OCI-LY1 (cell line): ENCODE measurements at regions not wholly inside any gene's neighbourhood (a gene's known extent, or its start where the extent isn't known, plus 50 kb on each side); places are given as distances from the start of the nearest gene placed in this dataset.
"Not testable (repeated sequence)": the region's sequence is repeated elsewhere in the genome, so short reads cannot be mapped to it uniquely, and the experiment has no call there.

Source experiments
- H2AFZ ChIP-seq: fragments of 200-600 bp; sonication (generic), shearing (Covaris generic); 2 replicates; pipeline ENCODE4 v1.6.0; 2014; ENCODE audit warnings: antibody characterized with exemption, mild to moderate bottlenecking, low read length
- H3F3A ChIP-seq: fragments of 200-600 bp; sonication (generic), shearing (Covaris generic); 2 replicates; pipeline ENCODE4 v1.6.0; 2014; ENCODE audit warnings: mild to moderate bottlenecking, antibody characterized with exemption, low read length, moderate library complexity; ENCODE audit not compliant: insufficient read depth
- H3K27ac ChIP-seq: fragments of 200-600 bp; sonication (generic); 2 replicates; pipeline ENCODE4 v1.5.1; 2014; ENCODE audit warnings: low read length, mixed run types, mild to moderate bottlenecking, low read depth; ENCODE audit not compliant: poor library complexity, severe bottlenecking
- H3K27me3 ChIP-seq: fragments of 200-600 bp; sonication (generic); 2 replicates; pipeline ENCODE4 v1.6.0; 2014; ENCODE audit warnings: antibody characterized with exemption, mild to moderate bottlenecking, low read length, moderate library complexity; ENCODE audit not compliant: insufficient read depth
- H3K36me3 ChIP-seq: fragments of 200-600 bp; sonication (generic); 2 replicates; pipeline ENCODE4 v1.6.1; 2014; ENCODE audit warnings: mild to moderate bottlenecking, antibody characterized with exemption, low read length, moderate library complexity, mixed read lengths; ENCODE audit not compliant: insufficient read depth
- H3K4me1 ChIP-seq: fragments of 200-600 bp; sonication (generic); 2 replicates; pipeline ENCODE4 v1.5.1; 2014; ENCODE audit warnings: mild to moderate bottlenecking, low read length, moderate library complexity; ENCODE audit not compliant: insufficient read depth, severe bottlenecking
- H3K4me2 ChIP-seq: fragments of 200-600 bp; sonication (generic), shearing (Covaris generic); 2 replicates; pipeline ENCODE4 v1.6.1; 2014; ENCODE audit warnings: low read length
- H3K4me3 ChIP-seq: fragments of 200-600 bp; sonication (generic); 2 replicates; pipeline ENCODE4 v1.5.1; 2014; ENCODE audit warnings: low read length, low read depth, mild to moderate bottlenecking, mixed read lengths; ENCODE audit not compliant: poor library complexity, severe bottlenecking
- H3K79me2 ChIP-seq: fragments of 200-600 bp; shearing (Covaris generic); 2 replicates; pipeline ENCODE4 v1.6.1; 2016; ENCODE audit warnings: mixed run types, low read length, mixed read lengths; ENCODE audit not compliant: insufficient read depth
- H3K9ac ChIP-seq: fragments of 200-600 bp; sonication (generic), shearing (Covaris generic); 2 replicates; pipeline ENCODE4 v1.6.1; 2014; ENCODE audit warnings: mild to moderate bottlenecking, low read length, mixed read lengths
- H3K9me2 ChIP-seq: fragments of 200-600 bp; sonication (generic), shearing (Covaris generic); 2 replicates; pipeline ENCODE4 v1.6.1; 2014; ENCODE audit warnings: low read depth, mild to moderate bottlenecking, low read length, mixed read lengths
- H3K9me3 ChIP-seq: fragments of 200-600 bp; shearing (Covaris generic); 2 replicates; pipeline ENCODE4 v1.6.1; 2014; ENCODE audit warnings: low read length, mixed read lengths
- H4K20me1 ChIP-seq: fragments of 200-600 bp; sonication (generic), shearing (Covaris generic); 2 replicates; pipeline ENCODE4 v1.6.0; 2016; ENCODE audit warnings: mild to moderate bottlenecking, low read length; ENCODE audit not compliant: insufficient read depth
- CTCF ChIP-seq: fragments of 200-600 bp; sonication (generic), shearing (Covaris generic); IDR thresholded peaks from 2 replicates; pipeline ENCODE4 v1.5.1; 2017; ENCODE audit warnings: mild to moderate bottlenecking, antibody characterized with exemption, low read length, moderate library complexity, mixed read lengths
- EZH2 ChIP-seq: fragments of 200-600 bp; sonication (generic), shearing (Covaris generic); IDR thresholded peaks from 2 replicates; pipeline ENCODE4 v1.8.0; 2017; ENCODE audit warnings: borderline replicate concordance, mixed run types, mild to moderate bottlenecking, antibody characterized with exemption, low read length, moderate library complexity, mixed read lengths

- H3K79me2 ChIP-seq: no peaks in the 10 kb centered on the region
- TF ChIP-seq CTCF (no peak), EZH2 (no peak)
- H3K36me3 ChIP-seq: no peaks in the 10 kb centered on the region
- no peaks in the 10 kb centered on the region for H3F3A ChIP-seq
- H3K9me3 ChIP-seq: no peaks in the 10 kb centered on the region
- no peak overlapping the region for H3K9ac ChIP-seq
- H3K27ac ChIP-seq: no peak overlapping the region
- no peak overlapping the region for H2AFZ ChIP-seq
- H4K20me1 ChIP-seq: no peaks in the 10 kb centered on the region
- H3K4me2 ChIP-seq: no peak overlapping the region
- no peaks in the 10 kb centered on the region for H3K27me3 ChIP-seq
- no peaks in the 10 kb centered on the region for H3K4me1 ChIP-seq
- H3K4me3 ChIP-seq: no peak overlapping the region
- no peaks in the 10 kb centered on the region for H3K9me2 ChIP-seq
These were observed 198.7 kb upstream of the PROK2 start for GRCh38 chr3:71983694-71984093.

- H3K9ac ChIP-seq, H3K36me3 ChIP-seq, H3K9me3 ChIP-seq, H3K4me3 ChIP-seq, H3K79me2 ChIP-seq, H3K4me2 ChIP-seq, H4K20me1 ChIP-seq, H3K9me2 ChIP-seq, H3K27me3 ChIP-seq, H2AFZ ChIP-seq, H3K4me1 ChIP-seq, H3K27ac ChIP-seq, H3F3A ChIP-seq: not testable (repeated sequence)
These were observed 197.7 kb upstream of the PROK2 start for GRCh38 chr3:71982506-71983258.

GRCh38 chr3:71979175-71979574 is 194.2 kb upstream of the PROK2 start:
- TF ChIP-seq EZH2 (no peak), CTCF (no peak)
- Histone ChIP-seq H3K4me1 (no peaks in the 10 kb centered on the region), H2AFZ (no peak overlapping the region), H3K4me2 (no peak overlapping the region), H3K36me3 (no peaks in the 10 kb centered on the region), H3K27me3 (no peaks in the 10 kb centered on the region), H3K9me3 (no peaks in the 10 kb centered on the region), H3K9ac (no peak overlapping the region), H4K20me1 (no peaks in the 10 kb centered on the region), H3F3A (no peaks in the 10 kb centered on the region), H3K4me3 (no peak overlapping the region), H3K9me2 (no peaks in the 10 kb centered on the region), H3K27ac (no peak overlapping the region), H3K79me2 (no peaks in the 10 kb centered on the region)

GRCh38 chr3:71978150-71978721 is 193.3 kb upstream of the PROK2 start:
- Histone ChIP-seq H3K27ac (no peak overlapping the region), H3K27me3 (no peaks in the 10 kb centered on the region), H3K9ac (no peak overlapping the region), H2AFZ (no peak overlapping the region), H3K79me2 (no peaks in the 10 kb centered on the region), H3K36me3 (no peaks in the 10 kb centered on the region), H4K20me1 (no peaks in the 10 kb centered on the region), H3K9me3 (no peaks in the 10 kb centered on the region), H3K4me2 (no peak overlapping the region), H3K4me3 (no peak overlapping the region), H3K9me2 (no peaks in the 10 kb centered on the region), H3K4me1 (no peaks in the 10 kb centered on the region), H3F3A (no peaks in the 10 kb centered on the region)
- no peak for TF ChIP-seq CTCF
- TF ChIP-seq EZH2: no peak
